HL-60 (cell line): ENCODE measurements at regions not wholly inside any gene's neighbourhood (a gene's known extent, or its start where the extent isn't known, plus 50 kb on each side); places are given as distances from the start of the nearest gene placed in this dataset.

ENCODE experiments used
- CTCF ChIP-seq: IDR thresholded peaks from one replicate; pipeline ENCODE4 v1.5.1; 2011; ENCODE audit warnings: low read length, control low read depth, inconsistent platforms; ENCODE audit not compliant: insufficient read depth
- GABPA ChIP-seq: IDR thresholded peaks from 2 replicates; pipeline ENCODE4 v1.6.1; 2012; ENCODE audit warnings: low read depth
- POLR2AphosphoS5 ChIP-seq: IDR thresholded peaks from 2 replicates; pipeline ENCODE4 v1.6.1; 2012; ENCODE audit warnings: low read depth

- TF ChIP-seq CTCF (no peak), POLR2AphosphoS5 (no peak), GABPA (no peak)
These were observed 79.3 kb downstream of the CGGBP1 start for GRCh38 chr3:87979527-87979926.
